ENCODE measurements at regions not wholly inside any gene's neighbourhood (a gene's known extent, or its start where the extent isn't known, plus 50 kb on each side); places are given as distances from the start of the nearest gene placed in this dataset.

DNA sequence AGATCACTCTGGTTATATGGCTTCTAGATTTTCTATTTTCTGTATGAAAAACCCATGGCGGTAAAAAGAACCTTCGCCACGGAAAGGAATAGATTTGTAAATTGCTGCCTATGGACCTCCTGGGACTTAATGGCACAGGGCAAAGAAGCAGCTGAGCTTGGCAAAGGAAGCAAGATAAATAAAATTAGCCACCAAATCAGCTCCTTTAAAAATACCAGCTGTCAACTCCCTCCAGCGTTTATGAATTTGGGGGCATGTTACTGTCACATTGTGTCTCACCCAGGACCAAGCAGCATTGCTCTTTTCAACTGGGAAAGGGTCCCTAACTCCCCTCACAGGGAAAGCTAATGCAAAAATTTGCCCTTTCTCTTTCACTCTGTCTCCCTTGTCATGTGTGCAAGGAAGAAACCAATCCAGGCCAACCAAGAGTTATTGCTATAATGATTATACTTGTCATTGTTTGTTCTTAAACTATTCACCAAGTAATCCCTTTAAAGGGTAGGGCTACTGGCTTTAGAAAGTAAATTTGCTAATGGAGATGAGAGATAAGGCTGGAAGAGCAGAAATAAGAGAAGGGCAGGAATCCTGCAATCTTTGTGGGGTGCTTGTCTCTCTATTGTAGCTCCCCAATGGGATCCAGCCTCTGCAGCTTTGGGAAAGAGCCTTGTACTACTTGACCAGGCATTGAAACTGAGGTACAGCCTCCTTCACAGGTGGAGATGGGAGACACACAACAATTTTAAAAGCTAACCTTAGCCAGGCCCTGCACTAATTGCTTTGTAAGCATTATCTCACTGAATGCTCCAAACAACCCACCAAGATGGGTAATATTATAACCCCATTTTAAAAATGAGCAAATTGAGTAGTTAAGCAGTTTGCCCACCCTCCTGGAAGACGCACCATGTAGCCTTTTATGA is 119.1 kb upstream of the KLF7 start:
- TF ChIP-seq, protein P1, sequence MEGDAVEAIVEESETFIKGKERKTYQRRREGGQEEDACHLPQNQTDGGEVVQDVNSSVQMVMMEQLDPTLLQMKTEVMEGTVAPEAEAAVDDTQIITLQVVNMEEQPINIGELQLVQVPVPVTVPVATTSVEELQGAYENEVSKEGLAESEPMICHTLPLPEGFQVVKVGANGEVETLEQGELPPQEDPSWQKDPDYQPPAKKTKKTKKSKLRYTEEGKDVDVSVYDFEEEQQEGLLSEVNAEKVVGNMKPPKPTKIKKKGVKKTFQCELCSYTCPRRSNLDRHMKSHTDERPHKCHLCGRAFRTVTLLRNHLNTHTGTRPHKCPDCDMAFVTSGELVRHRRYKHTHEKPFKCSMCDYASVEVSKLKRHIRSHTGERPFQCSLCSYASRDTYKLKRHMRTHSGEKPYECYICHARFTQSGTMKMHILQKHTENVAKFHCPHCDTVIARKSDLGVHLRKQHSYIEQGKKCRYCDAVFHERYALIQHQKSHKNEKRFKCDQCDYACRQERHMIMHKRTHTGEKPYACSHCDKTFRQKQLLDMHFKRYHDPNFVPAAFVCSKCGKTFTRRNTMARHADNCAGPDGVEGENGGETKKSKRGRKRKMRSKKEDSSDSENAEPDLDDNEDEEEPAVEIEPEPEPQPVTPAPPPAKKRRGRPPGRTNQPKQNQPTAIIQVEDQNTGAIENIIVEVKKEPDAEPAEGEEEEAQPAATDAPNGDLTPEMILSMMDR (IDR thresholded peaks at IDR 0.05; ENCODE audit: insufficient read depth, low read depth, low read length), result no peak
- TF ChIP-seq EZH2 (IDR thresholded peaks at IDR 0.05; ENCODE audit: insufficient read depth, low read length), result no peak
